Fibroblast of lung (primary cell): ENCODE measurements at regions not wholly inside any gene's neighbourhood (a gene's known extent, or its start where the extent isn't known, plus 50 kb on each side); places are given as distances from the start of the nearest gene placed in this dataset.

Source experiments
- EZH2 ChIP-seq: IDR thresholded peaks from 2 replicates; pipeline ENCODE4 v1.5.1; 2012; ENCODE audit warnings: low read length, control low read depth, mild to moderate bottlenecking; ENCODE audit errors: missing control alignments
- TF ChIP-seq, protein P1 (sequence below), 2 donors: IDR thresholded peaks in 1 of 2; conservative IDR thresholded peaks in 1 of 2; 1 replicate in 1 of 2; 2 replicates in 1 of 2; pipeline ENCODE4 v1.5.1; 2011 to 2012; ENCODE audit warnings: low read length in 2 of 2, control low read depth in 1 of 2, inconsistent platforms in 1 of 2, low read depth in 1 of 2, mild to moderate bottlenecking in 1 of 2

DNA sequence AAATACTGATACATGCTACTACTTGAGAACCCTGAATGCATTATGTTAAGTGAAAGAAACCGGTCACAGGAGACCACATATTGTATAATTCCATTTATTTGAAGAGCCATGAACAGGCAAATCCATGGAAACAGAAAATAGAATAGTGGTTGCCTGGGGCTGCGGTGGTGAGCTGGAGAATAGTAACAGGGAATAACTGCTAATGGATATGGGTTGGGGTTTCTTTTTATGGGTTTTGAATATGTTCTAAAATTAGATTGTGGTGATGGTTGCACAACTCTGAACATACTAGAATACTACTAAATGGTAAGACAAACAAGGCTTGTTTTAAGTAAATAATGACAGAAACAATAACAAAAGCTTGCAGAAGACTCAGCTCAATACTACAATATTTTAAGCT lies 293.0 kb downstream of the BTG1 start:
- TF ChIP-seq, protein P1, sequence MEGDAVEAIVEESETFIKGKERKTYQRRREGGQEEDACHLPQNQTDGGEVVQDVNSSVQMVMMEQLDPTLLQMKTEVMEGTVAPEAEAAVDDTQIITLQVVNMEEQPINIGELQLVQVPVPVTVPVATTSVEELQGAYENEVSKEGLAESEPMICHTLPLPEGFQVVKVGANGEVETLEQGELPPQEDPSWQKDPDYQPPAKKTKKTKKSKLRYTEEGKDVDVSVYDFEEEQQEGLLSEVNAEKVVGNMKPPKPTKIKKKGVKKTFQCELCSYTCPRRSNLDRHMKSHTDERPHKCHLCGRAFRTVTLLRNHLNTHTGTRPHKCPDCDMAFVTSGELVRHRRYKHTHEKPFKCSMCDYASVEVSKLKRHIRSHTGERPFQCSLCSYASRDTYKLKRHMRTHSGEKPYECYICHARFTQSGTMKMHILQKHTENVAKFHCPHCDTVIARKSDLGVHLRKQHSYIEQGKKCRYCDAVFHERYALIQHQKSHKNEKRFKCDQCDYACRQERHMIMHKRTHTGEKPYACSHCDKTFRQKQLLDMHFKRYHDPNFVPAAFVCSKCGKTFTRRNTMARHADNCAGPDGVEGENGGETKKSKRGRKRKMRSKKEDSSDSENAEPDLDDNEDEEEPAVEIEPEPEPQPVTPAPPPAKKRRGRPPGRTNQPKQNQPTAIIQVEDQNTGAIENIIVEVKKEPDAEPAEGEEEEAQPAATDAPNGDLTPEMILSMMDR (conservative IDR thresholded peaks at IDR 0.05 in 1 of 2, IDR thresholded peaks at IDR 0.05 in 1 of 2; ENCODE audit: low read depth in 1 of 2, low read length in 2 of 2): no peak
- TF ChIP-seq EZH2: no peak
